Spleen (tissue), 11 donors: ENCODE measurements at regions not wholly inside any gene's neighbourhood (a gene's known extent, or its start where the extent isn't known, plus 50 kb on each side); places are given as distances from the start of the nearest gene placed in this dataset.

Source experiments
- DNase-seq: peaks from one replicate; pipeline ENCODE4 v3.0.0-alpha.2; 2020
- H3K27ac ChIP-seq, 8 donors: fragments of 200-600 bp; sonication (generic) in 7 of 8; 1 replicate in 4 of 8; 2 replicates in 4 of 8; pipeline versions ENCODE4 v1.5.0 to v1.8.0; 2016 to 2021; ENCODE audit warnings: inconsistent platforms in 4 of 8, mild to moderate bottlenecking in 4 of 8, moderate library complexity in 1 of 8
- H3K27me3 ChIP-seq, 7 donors: fragments of 200-600 bp; sonication (generic) in 6 of 7; replicated peaks in 1 of 7; 1 replicate in 4 of 7; 2 replicates in 3 of 7; pipeline versions ENCODE4 v1.5.0 to v1.8.0; 2016 to 2021; ENCODE audit warnings: inconsistent platforms in 3 of 7, mild to moderate bottlenecking in 1 of 7
- H3K36me3 ChIP-seq, 6 donors: fragments of 200-600 bp; sonication (generic) in 5 of 6; 1 replicate in 4 of 6; 2 replicates in 2 of 6; pipeline versions ENCODE4 v1.5.0 to v1.8.0; 2016 to 2021; ENCODE audit warnings: inconsistent platforms in 2 of 6
- H3K4me1 ChIP-seq, 6 donors: fragments of 200-600 bp; sonication (generic) in 5 of 6; 1 replicate in 3 of 6; 2 replicates in 3 of 6; pipeline versions ENCODE4 v1.5.0 to v1.8.0; 2016 to 2021; ENCODE audit warnings: inconsistent platforms in 3 of 6
- H3K4me3 ChIP-seq, 8 donors: fragments of 200-600 bp; sonication (generic) in 7 of 8; 1 replicate in 4 of 8; 2 replicates in 4 of 8; pipeline versions ENCODE4 v1.5.0 to v1.8.0; 2016 to 2021; ENCODE audit warnings: inconsistent platforms in 4 of 8, mild to moderate bottlenecking in 4 of 8, moderate library complexity in 2 of 8
- H3K9me3 ChIP-seq, 8 donors: fragments of 200-600 bp; sonication (generic) in 7 of 8; 1 replicate in 4 of 8; 2 replicates in 4 of 8; pipeline versions ENCODE4 v1.5.0 to v1.8.0; 2016 to 2021; ENCODE audit warnings: inconsistent platforms in 4 of 8
- CTCF ChIP-seq, 11 experiments: fragments of 200-600 bp in 7 of 11; fragments of 450-650 bp in 4 of 11; sonication (generic) in 4 of 11; IDR thresholded peaks in 8 of 11; conservative IDR thresholded peaks in 3 of 11; 1 replicate in 7 of 11; 2 replicates in 4 of 11; pipeline versions ENCODE4 v1.4.0 to v1.8.0; 2016 to 2021; ENCODE audit warnings: antibody characterized with exemption in 11 of 11, inconsistent platforms in 4 of 11, mild to moderate bottlenecking in 1 of 11
- POLR2A ChIP-seq, 3 donors: fragments of 450-650 bp; IDR thresholded peaks; one replicate each; pipeline ENCODE4 v1.5.1; 2017; ENCODE audit warnings: antibody characterized with exemption in 3 of 3, mild to moderate bottlenecking in 1 of 3
- POLR2AphosphoS5 ChIP-seq, 3 donors: sonication (generic); formaldehyde crosslinking; IDR thresholded peaks; one replicate each; pipeline ENCODE4 v1.5.1; 2017; ENCODE audit warnings: antibody characterized with exemption in 3 of 3
- WGBS, 5 donors: extraction: QIAGEN DNeasy Blood & Tissue Kit in 3 of 5; methylation state at CpG; one replicate each; pipeline versions ENCODE4 v1.1.5 to v1.1.7; 2013 to 2018; 5-methylcytosine and 5-hydroxymethylcytosine counted together
- intact Hi-C: fragments of 100-400 bp; cut with DNase I; formaldehyde crosslinking; loops from one replicate; pipeline ENCODE4 v1.15.0; 2023; ENCODE audit warnings: low total_unique reads
- donor health status: healthy with polysubstance abuse.
- donor health status: DM: no; HTN: no; CAD: no; lungs with moderate emphysema.
- donor health status: DM: no; HTN: no; CAD: no.
- donor health status: Bipolar disorder and iron deficiency.
- donor health status: healthy.
- donor health status: DM: no; HTN: no; CAD: no.
- donor health status: DM: yes; HTN: yes; CAD: no.

GRCh38 chr11:30786256-30787110 is 200.3 kb upstream of the MPPED2 start:
- no peak overlapping the region for H3K27ac ChIP-seq
- no peak for TF ChIP-seq POLR2A (IDR thresholded peaks at IDR 0.05)
- no peak for TF ChIP-seq POLR2AphosphoS5 (IDR thresholded peaks at IDR 0.05)
- no peak for TF ChIP-seq CTCF (IDR thresholded peaks at IDR 0.05 in 8 of 11, conservative IDR thresholded peaks at IDR 0.05 in 3 of 11)
- DNase-seq: no peak
- intact Hi-C loops: no loop called here
- H3K4me3 ChIP-seq: no peak overlapping the region
- H3K9me3 ChIP-seq: peaks cover 0 to 5% (median 0%) of the 10 kb centered on the region in 8 donors
- 72 to 81% (median 78%) methylated on average over 4 of the region's 4 CpGs for WGBS, 5 donors
- no peaks in the 10 kb centered on the region for H3K27me3 ChIP-seq
- no peaks in the 10 kb centered on the region for H3K36me3 ChIP-seq
- H3K4me1 ChIP-seq: no peaks in the 10 kb centered on the region

GRCh38 chr11:30778596-30778995 is 192.4 kb upstream of the MPPED2 start:
- TF ChIP-seq POLR2AphosphoS5 (IDR thresholded peaks at IDR 0.05) (no peak), POLR2A (IDR thresholded peaks at IDR 0.05) (no peak)
- H3K4me1 ChIP-seq: no peaks in the 10 kb centered on the region
- no peaks in the 10 kb centered on the region for H3K36me3 ChIP-seq
- peaks cover 0 to 9% (median 0%) of the 10 kb centered on the region in 8 donors for H3K9me3 ChIP-seq
- no peaks in the 10 kb centered on the region for H3K27me3 ChIP-seq
- no peak overlapping the region for H3K27ac ChIP-seq
- no peak for DNase-seq
- H3K4me3 ChIP-seq: no peak overlapping the region
- WGBS, 5 donors: 35 to 68% (median 49%) methylated on average over 1 of the region's 1 CpG
- intact Hi-C loops: no loop called here

GRCh38 chr11:30775233-30775522 is 189.0 kb upstream of the MPPED2 start:
- no peaks in the 10 kb centered on the region for H3K27me3 ChIP-seq
- no peak for DNase-seq
- TF ChIP-seq POLR2A (IDR thresholded peaks at IDR 0.05) (no peak), CTCF (IDR thresholded peaks at IDR 0.05 in 8 of 11, conservative IDR thresholded peaks at IDR 0.05 in 3 of 11) (no peak), POLR2AphosphoS5 (IDR thresholded peaks at IDR 0.05) (no peak)
- no peaks in the 10 kb centered on the region for H3K36me3 ChIP-seq
- 70 to 86% (median 84%) methylated on average over 1 of the region's 1 CpG for WGBS, 5 donors
- H3K4me3 ChIP-seq: no peak overlapping the region
- H3K9me3 ChIP-seq: peaks cover 0 to 3% (median 0%) of the 10 kb centered on the region in 8 donors
- H3K4me1 ChIP-seq: no peaks in the 10 kb centered on the region
- H3K27ac ChIP-seq: no peak overlapping the region
- intact Hi-C loops: no loop called here

- TF ChIP-seq POLR2AphosphoS5 (IDR thresholded peaks at IDR 0.05): no peak
- no peak for TF ChIP-seq POLR2A (IDR thresholded peaks at IDR 0.05)
- TF ChIP-seq CTCF (IDR thresholded peaks at IDR 0.05 in 8 of 11, conservative IDR thresholded peaks at IDR 0.05 in 3 of 11): no peak
- no peaks in the 10 kb centered on the region for H3K4me1 ChIP-seq
- H3K36me3 ChIP-seq: no peaks in the 10 kb centered on the region
- no peak overlapping the region for H3K4me3 ChIP-seq
- intact Hi-C loops: no loop called here
- no peak for DNase-seq
- no peak overlapping the region for H3K27ac ChIP-seq
- 51 to 56% (median 55%) methylated on average over 8 of the region's 8 CpGs for WGBS, 5 donors
- H3K27me3 ChIP-seq: no peaks in the 10 kb centered on the region
- no peaks in the 10 kb centered on the region for H3K9me3 ChIP-seq
These were observed 188.5 kb upstream of the MPPED2 start for GRCh38 chr11:30774496-30775232.
